Osteoblast (primary cell): ENCODE measurements at regions not wholly inside any gene's neighbourhood (a gene's known extent, or its start where the extent isn't known, plus 50 kb on each side); places are given as distances from the start of the nearest gene placed in this dataset.

Experiments used
- DNase-seq: peaks from one replicate; pipeline ENCODE4 v3.0.0; 2011; ENCODE audit warnings: low spot score, mixed read lengths; ENCODE audit not compliant: insufficient read length; ENCODE audit errors: missing footprints
- H2AFZ ChIP-seq: 2 replicates; pipeline ENCODE4 v1.6.0; 2011; ENCODE audit warnings: mild to moderate bottlenecking, low read length
- H3K27ac ChIP-seq: 2 replicates; pipeline ENCODE4 v1.5.1; 2011; ENCODE audit warnings: mild to moderate bottlenecking, low read depth, low read length, moderate library complexity
- H3K27me3 ChIP-seq: 2 replicates; pipeline ENCODE4 v1.6.0; 2012; ENCODE audit warnings: mild to moderate bottlenecking, control low read depth, inconsistent platforms, low read length, moderate library complexity; ENCODE audit not compliant: insufficient read depth
- H3K36me3 ChIP-seq: 2 replicates; pipeline ENCODE4 v1.5.1; 2011; ENCODE audit warnings: mild to moderate bottlenecking, low read length, control low read depth, moderate library complexity; ENCODE audit not compliant: insufficient read depth
- H3K4me1 ChIP-seq: 2 replicates; pipeline ENCODE4 v1.5.1; 2011; ENCODE audit warnings: mild to moderate bottlenecking, low read length, control low read depth, moderate library complexity; ENCODE audit not compliant: insufficient read depth
- H3K4me2 ChIP-seq: 2 replicates; pipeline ENCODE4 v1.6.0; 2011; ENCODE audit warnings: mild to moderate bottlenecking, low read length; ENCODE audit not compliant: insufficient read depth
- H3K4me3 ChIP-seq: fragments of 200-600 bp; sonication (generic); 3 replicates; pipeline ENCODE4 v1.5.1; 2012; ENCODE audit warnings: mild to moderate bottlenecking, low read length, inconsistent platforms; ENCODE audit not compliant: insufficient read depth
- H3K79me2 ChIP-seq: 2 replicates; pipeline ENCODE4 v1.6.0; 2012; ENCODE audit warnings: mild to moderate bottlenecking, low read length, control low read depth, inconsistent platforms; ENCODE audit not compliant: insufficient read depth
- H3K9me3 ChIP-seq: 2 replicates; pipeline ENCODE4 v1.5.1; 2011; ENCODE audit warnings: low read depth, low read length, control low read depth
- H4K20me1 ChIP-seq: 2 replicates; pipeline ENCODE4 v1.6.0; 2012; ENCODE audit warnings: mild to moderate bottlenecking, low read length, control low read depth; ENCODE audit not compliant: insufficient read depth
- CTCF ChIP-seq: IDR thresholded peaks from 2 replicates; pipeline ENCODE4 v1.5.1; 2011; ENCODE audit warnings: mild to moderate bottlenecking, low read depth, low read length, moderate library complexity; ENCODE audit errors: extremely low read depth

- TF ChIP-seq CTCF, result no peak
- Histone ChIP-seq H3K27me3 (no peaks in the 10 kb centered on the region), H3K36me3 (no peaks in the 10 kb centered on the region), H3K27ac (no peak overlapping the region), H4K20me1 (no peaks in the 10 kb centered on the region), H3K4me2 (no peak overlapping the region), H3K4me3 (no peak overlapping the region), H3K4me1 (no peaks in the 10 kb centered on the region), H3K9me3 (no peaks in the 10 kb centered on the region), H2AFZ (no peak overlapping the region), H3K79me2 (no peaks in the 10 kb centered on the region)
- DNase-seq, result no peak
Measured at GRCh38 chr5:118696076-118696475, 292.3 kb downstream of the DTWD2 start.

DNA sequence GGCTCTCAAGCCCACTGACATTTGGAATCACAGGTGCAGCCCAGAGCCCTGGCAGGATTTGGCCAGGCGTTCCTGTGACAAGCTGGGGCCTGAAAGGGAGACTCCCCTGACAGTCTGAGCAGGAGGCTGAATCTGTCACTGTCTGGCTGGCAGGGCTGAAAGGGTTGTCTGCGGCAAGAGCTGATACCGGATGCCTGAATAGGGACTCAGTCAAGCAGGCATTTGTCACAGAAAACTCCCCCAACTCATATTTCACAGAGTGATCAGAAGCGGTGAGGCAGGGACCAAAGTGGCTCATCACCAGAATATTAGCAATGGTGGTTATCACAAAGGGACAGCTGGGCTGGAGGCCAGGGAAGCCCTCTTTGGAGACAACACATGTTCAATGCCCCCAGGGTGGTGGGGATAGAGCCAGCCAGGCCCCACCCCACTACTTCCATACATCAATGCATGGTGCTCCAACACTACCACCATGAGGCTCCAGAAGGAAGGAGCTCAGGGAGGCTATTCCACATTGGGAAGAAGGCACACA is 295.5 kb downstream of the DTWD2 start:
- no peak overlapping the region for H2AFZ ChIP-seq
- no peaks in the 10 kb centered on the region for H3K36me3 ChIP-seq
- H3K4me2 ChIP-seq, result no peak overlapping the region
- no peaks in the 10 kb centered on the region for H4K20me1 ChIP-seq
- no peaks in the 10 kb centered on the region for H3K27me3 ChIP-seq
- H3K4me1 ChIP-seq, result no peaks in the 10 kb centered on the region
- TF ChIP-seq CTCF, result no peak
- H3K27ac ChIP-seq, result no peak overlapping the region
- no peaks in the 10 kb centered on the region for H3K79me2 ChIP-seq
- no peaks in the 10 kb centered on the region for H3K9me3 ChIP-seq
- no peak overlapping the region for H3K4me3 ChIP-seq
- DNase-seq, result no peak

DNA sequence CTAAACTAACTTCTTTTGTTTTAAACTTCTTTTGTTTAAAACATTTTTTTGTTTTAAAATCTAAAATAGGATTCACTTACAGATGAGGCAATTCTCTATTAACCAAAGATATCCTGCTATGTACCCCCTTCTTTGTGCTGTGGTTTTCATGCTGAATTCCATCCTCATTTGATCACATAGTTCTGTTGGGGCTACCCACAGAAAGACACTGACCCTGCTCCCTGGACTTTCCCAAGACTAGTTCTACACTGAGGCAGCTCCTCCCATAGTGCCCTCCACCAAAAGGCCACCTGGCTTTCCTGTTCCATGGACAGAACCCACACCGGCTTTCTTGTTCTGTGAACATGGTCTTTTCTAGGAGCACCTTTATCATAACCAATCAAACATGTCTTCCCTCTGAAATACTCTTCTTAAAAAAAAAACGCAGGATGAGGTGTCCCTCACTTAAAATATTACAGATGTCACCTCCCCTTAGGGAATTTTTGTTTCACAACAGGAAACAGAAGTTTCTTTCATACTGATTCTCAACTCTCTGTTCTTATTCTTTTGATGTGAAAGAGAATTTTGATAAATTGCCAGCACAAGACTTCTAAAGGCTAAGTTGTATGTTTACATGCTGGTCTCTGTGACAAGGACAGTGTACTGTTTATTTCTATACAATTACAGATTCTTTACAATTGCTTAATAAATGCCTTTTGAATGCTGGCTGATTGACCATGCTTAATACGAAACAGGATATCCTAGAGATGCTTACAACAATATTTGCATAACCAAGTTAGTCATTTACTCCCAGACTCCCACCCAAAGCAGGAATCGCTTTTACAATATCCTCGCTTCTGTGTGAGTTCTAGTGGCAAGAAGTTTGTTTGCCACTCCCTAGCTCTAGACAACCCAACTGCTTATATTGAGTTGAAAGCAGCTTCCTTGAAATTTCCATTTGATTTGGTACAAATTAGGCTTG is 300.4 kb downstream of the DTWD2 start:
- Histone ChIP-seq H2AFZ (no peak overlapping the region), H3K36me3 (no peaks in the 10 kb centered on the region), H3K4me1 (no peaks in the 10 kb centered on the region), H3K4me2 (no peak overlapping the region), H3K27me3 (no peaks in the 10 kb centered on the region), H3K9me3 (peaks cover 2% of the 10 kb centered on the region), H3K79me2 (no peaks in the 10 kb centered on the region), H4K20me1 (no peaks in the 10 kb centered on the region), H3K27ac (no peak overlapping the region), H3K4me3 (no peak overlapping the region)
- TF ChIP-seq CTCF, result no peak
- DNase-seq, result no peak

GRCh38 chr5:118687100-118687499 is 301.2 kb downstream of the DTWD2 start:
- DNase-seq, result no peak
- Histone ChIP-seq H3K79me2 (no peaks in the 10 kb centered on the region), H2AFZ (no peak overlapping the region), H3K27ac (no peak overlapping the region), H3K4me1 (no peaks in the 10 kb centered on the region), H3K36me3 (no peaks in the 10 kb centered on the region), H3K27me3 (no peaks in the 10 kb centered on the region), H4K20me1 (no peaks in the 10 kb centered on the region), H3K4me2 (no peak overlapping the region), H3K4me3 (no peak overlapping the region), H3K9me3 (peaks cover 2% of the 10 kb centered on the region)
- no peak for TF ChIP-seq CTCF
